Heart left ventricle (tissue), 16 donors: ENCODE measurements at regions not wholly inside any gene's neighbourhood (a gene's known extent, or its start where the extent isn't known, plus 50 kb on each side); places are given as distances from the start of the nearest gene placed in this dataset.
A peak's percentile ranks its signal among the peaks of the same experiment; 100 is the strongest.

Experiments used
- ATAC-seq, 4 donors: fragments of 200-7000 bp; cut with Tn5 transposase; one replicate each; pipeline ENCODE4 v1.9.1; 2020 to 2022; ENCODE audit warnings: moderate library complexity in 4 of 4, mild to moderate bottlenecking in 3 of 4, moderate number of reproducible peaks in 1 of 4
- DNase-seq, 5 donors: peaks; one replicate each; pipeline ENCODE4 v3.0.0-alpha.2; 2020
- H3K27ac ChIP-seq, 12 donors: fragments of 200-600 bp; sonication (generic) in 4 of 12; one replicate each; pipeline versions ENCODE4 v1.5.0 to v1.8.0; 2016 to 2022; ENCODE audit warnings: mild to moderate bottlenecking in 2 of 12
- H3K27me3 ChIP-seq, 9 donors: fragments of 200-600 bp; sonication (generic) in 2 of 9; one replicate each; pipeline versions ENCODE4 v1.5.1 to v1.8.0; 2016 to 2022; ENCODE audit warnings: mild to moderate bottlenecking in 3 of 9
- H3K36me3 ChIP-seq, 9 donors: fragments of 200-600 bp; sonication (generic) in 2 of 9; one replicate each; pipeline versions ENCODE4 v1.5.0 to v1.8.0; 2018 to 2022; ENCODE audit warnings: mild to moderate bottlenecking in 2 of 9
- H3K4me1 ChIP-seq, 12 donors: fragments of 200-600 bp; sonication (generic) in 4 of 12; one replicate each; pipeline versions ENCODE4 v1.5.0 to v1.8.0; 2016 to 2022; ENCODE audit warnings: mild to moderate bottlenecking in 3 of 12
- H3K4me3 ChIP-seq, 12 donors: fragments of 200-600 bp; sonication (generic) in 4 of 12; one replicate each; pipeline versions ENCODE4 v1.5.0 to v1.8.0; 2017 to 2022; ENCODE audit warnings: mild to moderate bottlenecking in 9 of 12, moderate library complexity in 4 of 12
- H3K9me3 ChIP-seq, 12 donors: fragments of 200-600 bp; sonication (generic) in 4 of 12; one replicate each; pipeline versions ENCODE4 v1.5.0 to v1.8.0; 2016 to 2022; ENCODE audit warnings: mild to moderate bottlenecking in 1 of 12
- CTCF ChIP-seq, 12 donors: fragments of 200-600 bp; sonication (generic) in 4 of 12; IDR thresholded peaks; one replicate each; pipeline versions ENCODE4 v1.5.0 to v1.8.0; 2018 to 2022; ENCODE audit warnings: antibody characterized with exemption in 12 of 12, mild to moderate bottlenecking in 5 of 12
- POLR2A ChIP-seq, 2 donors: fragments of 450-650 bp; IDR thresholded peaks; one replicate each; pipeline ENCODE4 v1.6.1; 2017; ENCODE audit warnings: antibody characterized with exemption in 2 of 2, mild to moderate bottlenecking in 2 of 2, moderate library complexity in 2 of 2
- WGBS, 4 donors: extraction: QIAGEN DNeasy Blood & Tissue Kit in 2 of 4; methylation state at CpG; one replicate each; pipeline versions ENCODE4 v1.1.5 to v1.1.7; 2013 to 2018; 5-methylcytosine and 5-hydroxymethylcytosine counted together
- intact Hi-C, 10 donors: fragments of 100-400 bp; cut with DNase I; formaldehyde crosslinking; loops; one replicate each; pipeline versions ENCODE4 v1.11.1 to v1.14.2; 2022
- donor health status: ischemic (EF 13 %, LVEDD 7.1; RV severe dilation, severe dysfunction).
- donor health status: healthy with polysubstance abuse.
- donor health status: DM: no; HTN: yes; CAD: no.
- donor health status: DM: no; HTN: no; CAD: no.
- donor health status: ischemic (EF 25% LVEDD 6.9; RV normal size, moderate dysfunction).
- donor health status: ischemic (EF 25% LVEDD 5.7; RV mildly dilated, moderate dysfunction).
- donor health status: healthy.
- donor health status: DM: yes; HTN: yes; CAD: no.
- donor health status: ischemic (EF 35%, LVEDD 5.7; RV mildly dilated, moderate dysfunction).
- donor health status: nonischemic (EF 11% LVEDD 7.7; RV severe dilation, severe dysfunction).
- donor health status: DM: yes; HTN: yes; CAD: no.
- donor health status: PGD.
- donor health status: ischemic (EF 29% LVEDD 5.4; RV normal size, mild dysfunction).
- donor health status: nonischemic (EF 23%, LVEDD 6.1; RV moderate dilation, normal function).

DNA sequence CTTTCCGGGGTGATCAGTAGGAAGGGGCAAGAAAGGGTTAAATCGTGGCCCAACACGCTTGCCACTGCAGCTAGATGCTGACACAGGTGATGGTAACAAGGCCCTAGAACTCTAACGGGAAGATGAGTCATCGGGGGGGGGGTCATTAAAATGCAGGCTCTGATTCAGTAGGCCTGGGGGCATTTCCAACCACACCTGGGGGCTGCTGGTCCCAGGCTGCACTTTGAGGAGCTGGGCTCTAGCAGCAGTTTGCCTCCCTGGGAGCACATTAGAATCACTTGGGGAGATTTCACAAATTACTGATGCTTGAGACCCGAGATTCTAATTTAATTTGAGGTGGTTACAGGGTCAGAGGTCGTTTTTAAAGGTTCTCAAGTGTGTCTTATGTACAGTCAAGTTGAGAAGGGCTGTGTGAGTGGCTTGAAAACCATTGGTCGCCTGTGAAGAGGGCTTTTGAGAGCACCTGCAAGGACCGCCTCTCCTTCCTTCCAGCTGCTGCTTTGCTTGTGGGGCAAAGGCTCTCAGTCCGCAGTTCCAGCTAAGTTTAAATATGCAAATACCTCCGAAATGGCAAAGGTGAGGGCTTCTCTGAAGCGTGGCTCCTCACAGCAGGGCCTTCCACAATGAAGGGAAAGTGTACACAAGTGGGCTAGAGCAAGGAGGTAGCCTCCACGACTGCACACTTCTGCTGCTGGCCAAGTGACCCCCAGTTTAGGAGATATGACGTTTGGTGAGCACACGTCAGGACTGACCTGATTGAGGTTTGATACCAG is 84.2 kb upstream of the KCNK12 start:
- Histone ChIP-seq H3K4me1 (peaks cover 0 to 5% (median 0%) of the 10 kb centered on the region in 12 donors), H3K9me3 (no peaks in the 10 kb centered on the region), H3K4me3 (no peak overlapping the region), H3K27ac (no peak overlapping the region), H3K36me3 (no peaks in the 10 kb centered on the region), H3K27me3 (peaks cover 0 to 8% (median 0%) of the 10 kb centered on the region in 9 donors)
- DNase-seq: no peak
- intact Hi-C loops: no loop called here
- ATAC-seq: no peak
- 64 to 71% (median 67%) methylated on average over 14 to 15 of the region's 15 CpGs for WGBS, 4 donors
- TF ChIP-seq POLR2A (IDR thresholded peaks at IDR 0.05) (no peak), CTCF (IDR thresholded peaks at IDR 0.05) (no peak)

- no peak overlapping the region for H3K27ac ChIP-seq
- ATAC-seq: peak in 2 of 4 donors; percentile 29 to 47
- no peak for DNase-seq
- peaks cover 0 to 8% (median 0%) of the 10 kb centered on the region in 9 donors for H3K27me3 ChIP-seq
- H3K4me1 ChIP-seq: peaks cover 0 to 5% (median 0%) of the 10 kb centered on the region in 12 donors
- no peaks in the 10 kb centered on the region for H3K9me3 ChIP-seq
- no peak for TF ChIP-seq POLR2A (IDR thresholded peaks at IDR 0.05)
- peak in 1 of 12 donors; percentile 11 for TF ChIP-seq CTCF (IDR thresholded peaks at IDR 0.05)
- intact Hi-C loops: no loop called here
- WGBS, 4 donors: 35 to 44% (median 41%) methylated on average over 20 of the region's 20 CpGs
- no peak overlapping the region for H3K4me3 ChIP-seq
- H3K36me3 ChIP-seq: no peaks in the 10 kb centered on the region
These were observed 83.4 kb upstream of the KCNK12 start for GRCh38 chr2:47653902-47654789.

DNA sequence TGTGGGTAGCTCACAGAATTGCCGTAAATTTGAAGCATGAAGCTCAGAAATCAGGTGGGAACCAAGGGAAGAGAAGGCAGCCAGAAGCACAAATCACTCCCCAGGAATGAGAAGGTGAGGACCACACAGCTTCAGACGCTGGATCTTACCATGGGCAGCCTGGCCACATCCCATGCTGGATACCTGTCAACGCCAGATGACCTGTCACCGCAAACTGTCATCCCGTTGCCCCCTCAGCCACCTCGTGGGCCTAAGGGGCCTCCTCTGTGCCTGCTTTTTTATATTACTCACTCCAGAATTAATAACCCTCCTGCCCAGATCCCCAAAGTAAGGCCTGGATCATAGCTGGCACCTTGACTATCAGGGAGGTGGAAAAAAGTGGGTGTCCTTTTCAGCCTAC is 82.3 kb upstream of the KCNK12 start:
- intact Hi-C loops: no loop called here
- Histone ChIP-seq H3K9me3 (no peaks in the 10 kb centered on the region), H3K27ac (no peak overlapping the region), H3K4me3 (no peak overlapping the region), H3K36me3 (no peaks in the 10 kb centered on the region), H3K27me3 (peaks cover 0 to 8% (median 0%) of the 10 kb centered on the region in 9 donors), H3K4me1 (peaks cover 0 to 5% (median 0%) of the 10 kb centered on the region in 12 donors)
- DNase-seq: no peak
- no peak for ATAC-seq
- WGBS, 4 donors: 76 to 79% (median 77%) methylated on average over 6 of the region's 6 CpGs
- no peak for TF ChIP-seq CTCF (IDR thresholded peaks at IDR 0.05)
- no peak for TF ChIP-seq POLR2A (IDR thresholded peaks at IDR 0.05)
